ENCODE measurements at regions not wholly inside any gene's neighbourhood (a gene's known extent, or its start where the extent isn't known, plus 50 kb on each side); places are given as distances from the start of the nearest gene placed in this dataset.

DNA sequence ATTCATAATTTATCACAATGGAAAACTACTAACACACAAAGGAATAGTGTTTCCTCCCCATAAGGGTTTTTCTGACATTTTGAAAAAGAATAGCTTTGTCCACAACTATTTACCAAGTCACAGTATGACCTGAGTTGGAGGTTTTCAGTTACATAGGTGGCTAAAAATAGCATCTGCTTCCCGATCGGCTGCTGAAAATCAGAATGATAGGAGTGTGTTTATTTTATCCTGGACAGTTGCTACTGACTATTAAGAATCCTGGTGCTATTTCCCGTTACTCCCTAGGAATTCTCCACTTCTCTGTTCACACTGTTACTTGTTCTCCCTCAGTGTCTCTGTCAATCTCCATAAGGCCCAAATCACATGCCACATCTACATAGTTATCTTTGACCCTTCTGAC lies 353.9 kb upstream of the RARB start:
- TF ChIP-seq, protein P1, sequence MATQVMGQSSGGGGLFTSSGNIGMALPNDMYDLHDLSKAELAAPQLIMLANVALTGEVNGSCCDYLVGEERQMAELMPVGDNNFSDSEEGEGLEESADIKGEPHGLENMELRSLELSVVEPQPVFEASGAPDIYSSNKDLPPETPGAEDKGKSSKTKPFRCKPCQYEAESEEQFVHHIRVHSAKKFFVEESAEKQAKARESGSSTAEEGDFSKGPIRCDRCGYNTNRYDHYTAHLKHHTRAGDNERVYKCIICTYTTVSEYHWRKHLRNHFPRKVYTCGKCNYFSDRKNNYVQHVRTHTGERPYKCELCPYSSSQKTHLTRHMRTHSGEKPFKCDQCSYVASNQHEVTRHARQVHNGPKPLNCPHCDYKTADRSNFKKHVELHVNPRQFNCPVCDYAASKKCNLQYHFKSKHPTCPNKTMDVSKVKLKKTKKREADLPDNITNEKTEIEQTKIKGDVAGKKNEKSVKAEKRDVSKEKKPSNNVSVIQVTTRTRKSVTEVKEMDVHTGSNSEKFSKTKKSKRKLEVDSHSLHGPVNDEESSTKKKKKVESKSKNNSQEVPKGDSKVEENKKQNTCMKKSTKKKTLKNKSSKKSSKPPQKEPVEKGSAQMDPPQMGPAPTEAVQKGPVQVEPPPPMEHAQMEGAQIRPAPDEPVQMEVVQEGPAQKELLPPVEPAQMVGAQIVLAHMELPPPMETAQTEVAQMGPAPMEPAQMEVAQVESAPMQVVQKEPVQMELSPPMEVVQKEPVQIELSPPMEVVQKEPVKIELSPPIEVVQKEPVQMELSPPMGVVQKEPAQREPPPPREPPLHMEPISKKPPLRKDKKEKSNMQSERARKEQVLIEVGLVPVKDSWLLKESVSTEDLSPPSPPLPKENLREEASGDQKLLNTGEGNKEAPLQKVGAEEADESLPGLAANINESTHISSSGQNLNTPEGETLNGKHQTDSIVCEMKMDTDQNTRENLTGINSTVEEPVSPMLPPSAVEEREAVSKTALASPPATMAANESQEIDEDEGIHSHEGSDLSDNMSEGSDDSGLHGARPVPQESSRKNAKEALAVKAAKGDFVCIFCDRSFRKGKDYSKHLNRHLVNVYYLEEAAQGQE (IDR thresholded peaks at IDR 0.05; ENCODE audit: unreplicated experiment): no peak
- TF ChIP-seq POLR2AphosphoS5 (IDR thresholded peaks at IDR 0.05; ENCODE audit: low read depth): no peak
- TF ChIP-seq, protein P2, sequence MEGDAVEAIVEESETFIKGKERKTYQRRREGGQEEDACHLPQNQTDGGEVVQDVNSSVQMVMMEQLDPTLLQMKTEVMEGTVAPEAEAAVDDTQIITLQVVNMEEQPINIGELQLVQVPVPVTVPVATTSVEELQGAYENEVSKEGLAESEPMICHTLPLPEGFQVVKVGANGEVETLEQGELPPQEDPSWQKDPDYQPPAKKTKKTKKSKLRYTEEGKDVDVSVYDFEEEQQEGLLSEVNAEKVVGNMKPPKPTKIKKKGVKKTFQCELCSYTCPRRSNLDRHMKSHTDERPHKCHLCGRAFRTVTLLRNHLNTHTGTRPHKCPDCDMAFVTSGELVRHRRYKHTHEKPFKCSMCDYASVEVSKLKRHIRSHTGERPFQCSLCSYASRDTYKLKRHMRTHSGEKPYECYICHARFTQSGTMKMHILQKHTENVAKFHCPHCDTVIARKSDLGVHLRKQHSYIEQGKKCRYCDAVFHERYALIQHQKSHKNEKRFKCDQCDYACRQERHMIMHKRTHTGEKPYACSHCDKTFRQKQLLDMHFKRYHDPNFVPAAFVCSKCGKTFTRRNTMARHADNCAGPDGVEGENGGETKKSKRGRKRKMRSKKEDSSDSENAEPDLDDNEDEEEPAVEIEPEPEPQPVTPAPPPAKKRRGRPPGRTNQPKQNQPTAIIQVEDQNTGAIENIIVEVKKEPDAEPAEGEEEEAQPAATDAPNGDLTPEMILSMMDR (conservative IDR thresholded peaks at IDR 0.05; ENCODE audit: low read depth in 2 of 2): no peak
- TF ChIP-seq EZH2 (IDR thresholded peaks at IDR 0.05; ENCODE audit: low read depth, unreplicated experiment): no peak
- TF ChIP-seq CREB1 (CRISPR knock-in tag; IDR thresholded peaks at IDR 0.05; ENCODE audit: low read depth): no peak
- TF ChIP-seq ZNF331 (CRISPR knock-in tag; IDR thresholded peaks at IDR 0.05; ENCODE audit: low read depth): no peak
- TF ChIP-seq ZNF114 (CRISPR knock-in tag; IDR thresholded peaks at IDR 0.05): no peak
- TF ChIP-seq EZH2phosphoT487 (IDR thresholded peaks at IDR 0.05; ENCODE audit: unreplicated experiment): no peak
- no peak for TF ChIP-seq JUNB (IDR thresholded peaks at IDR 0.05; ENCODE audit: unreplicated experiment)
- TF ChIP-seq ETS1 (IDR thresholded peaks at IDR 0.05): no peak
- TF ChIP-seq STAT1 (IDR thresholded peaks at IDR 0.05; ENCODE audit: unreplicated experiment): no peak
- TF ChIP-seq, protein P3, sequence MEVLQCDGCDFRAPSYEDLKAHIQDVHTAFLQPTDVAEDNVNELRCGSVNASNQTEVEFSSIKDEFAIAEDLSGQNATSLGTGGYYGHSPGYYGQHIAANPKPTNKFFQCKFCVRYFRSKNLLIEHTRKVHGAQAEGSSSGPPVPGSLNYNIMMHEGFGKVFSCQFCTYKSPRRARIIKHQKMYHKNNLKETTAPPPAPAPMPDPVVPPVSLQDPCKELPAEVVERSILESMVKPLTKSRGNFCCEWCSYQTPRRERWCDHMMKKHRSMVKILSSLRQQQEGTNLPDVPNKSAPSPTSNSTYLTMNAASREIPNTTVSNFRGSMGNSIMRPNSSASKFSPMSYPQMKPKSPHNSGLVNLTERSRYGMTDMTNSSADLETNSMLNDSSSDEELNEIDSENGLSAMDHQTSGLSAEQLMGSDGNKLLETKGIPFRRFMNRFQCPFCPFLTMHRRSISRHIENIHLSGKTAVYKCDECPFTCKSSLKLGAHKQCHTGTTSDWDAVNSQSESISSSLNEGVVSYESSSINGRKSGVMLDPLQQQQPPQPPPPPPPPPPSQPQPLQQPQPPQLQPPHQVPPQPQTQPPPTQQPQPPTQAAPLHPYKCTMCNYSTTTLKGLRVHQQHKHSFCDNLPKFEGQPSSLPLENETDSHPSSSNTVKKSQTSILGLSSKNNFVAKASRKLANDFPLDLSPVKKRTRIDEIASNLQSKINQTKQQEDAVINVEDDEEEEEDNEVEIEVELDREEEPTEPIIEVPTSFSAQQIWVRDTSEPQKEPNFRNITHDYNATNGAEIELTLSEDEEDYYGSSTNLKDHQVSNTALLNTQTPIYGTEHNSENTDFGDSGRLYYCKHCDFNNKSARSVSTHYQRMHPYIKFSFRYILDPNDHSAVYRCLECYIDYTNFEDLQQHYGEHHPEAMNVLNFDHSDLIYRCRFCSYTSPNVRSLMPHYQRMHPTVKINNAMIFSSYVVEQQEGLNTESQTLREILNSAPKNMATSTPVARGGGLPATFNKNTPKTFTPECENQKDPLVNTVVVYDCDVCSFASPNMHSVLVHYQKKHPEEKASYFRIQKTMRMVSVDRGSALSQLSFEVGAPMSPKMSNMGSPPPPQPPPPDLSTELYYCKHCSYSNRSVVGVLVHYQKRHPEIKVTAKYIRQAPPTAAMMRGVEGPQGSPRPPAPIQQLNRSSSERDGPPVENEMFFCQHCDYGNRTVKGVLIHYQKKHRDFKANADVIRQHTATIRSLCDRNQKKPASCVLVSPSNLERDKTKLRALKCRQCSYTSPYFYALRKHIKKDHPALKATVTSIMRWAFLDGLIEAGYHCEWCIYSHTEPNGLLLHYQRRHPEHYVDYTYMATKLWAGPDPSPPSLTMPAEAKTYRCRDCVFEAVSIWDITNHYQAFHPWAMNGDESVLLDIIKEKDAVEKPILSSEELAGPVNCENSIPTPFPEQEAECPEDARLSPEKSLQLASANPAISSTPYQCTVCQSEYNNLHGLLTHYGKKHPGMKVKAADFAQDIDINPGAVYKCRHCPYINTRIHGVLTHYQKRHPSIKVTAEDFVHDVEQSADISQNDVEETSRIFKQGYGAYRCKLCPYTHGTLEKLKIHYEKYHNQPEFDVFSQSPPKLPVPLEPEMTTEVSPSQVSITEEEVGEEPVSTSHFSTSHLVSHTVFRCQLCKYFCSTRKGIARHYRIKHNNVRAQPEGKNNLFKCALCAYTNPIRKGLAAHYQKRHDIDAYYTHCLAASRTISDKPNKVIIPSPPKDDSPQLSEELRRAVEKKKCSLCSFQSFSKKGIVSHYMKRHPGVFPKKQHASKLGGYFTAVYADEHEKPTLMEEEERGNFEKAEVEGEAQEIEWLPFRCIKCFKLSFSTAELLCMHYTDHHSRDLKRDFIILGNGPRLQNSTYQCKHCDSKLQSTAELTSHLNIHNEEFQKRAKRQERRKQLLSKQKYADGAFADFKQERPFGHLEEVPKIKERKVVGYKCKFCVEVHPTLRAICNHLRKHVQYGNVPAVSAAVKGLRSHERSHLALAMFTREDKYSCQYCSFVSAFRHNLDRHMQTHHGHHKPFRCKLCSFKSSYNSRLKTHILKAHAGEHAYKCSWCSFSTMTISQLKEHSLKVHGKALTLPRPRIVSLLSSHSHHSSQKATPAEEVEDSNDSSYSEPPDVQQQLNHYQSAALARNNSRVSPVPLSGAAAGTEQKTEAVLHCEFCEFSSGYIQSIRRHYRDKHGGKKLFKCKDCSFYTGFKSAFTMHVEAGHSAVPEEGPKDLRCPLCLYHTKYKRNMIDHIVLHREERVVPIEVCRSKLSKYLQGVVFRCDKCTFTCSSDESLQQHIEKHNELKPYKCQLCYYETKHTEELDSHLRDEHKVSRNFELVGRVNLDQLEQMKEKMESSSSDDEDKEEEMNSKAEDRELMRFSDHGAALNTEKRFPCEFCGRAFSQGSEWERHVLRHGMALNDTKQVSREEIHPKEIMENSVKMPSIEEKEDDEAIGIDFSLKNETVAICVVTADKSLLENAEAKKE (CRISPR knock-in tag; IDR thresholded peaks at IDR 0.05): no peak
